WTC11 (cell line): ENCODE measurements at regions not wholly inside any gene's neighbourhood (a gene's known extent, or its start where the extent isn't known, plus 50 kb on each side); places are given as distances from the start of the nearest gene placed in this dataset.

Experiments used
- ATAC-seq: fragments of 200-7000 bp; cut with Tn5 transposase; 2 replicates; pipeline ENCODE4 v1.10.0; 2021; ENCODE audit warnings: mild to moderate bottlenecking, moderate library complexity
- CTCF ChIA-PET: fragments of 300-600 bp; sonication (Branson Sonifier 250); formaldehyde crosslinking; loops from one replicate; lab custom pipeline; 2021; ENCODE audit warnings: antibody characterized with exemption; lab: Charles Lee
- POLR2A ChIA-PET: fragments of 350-600 bp; sonication (Branson Sonifier 250); formaldehyde crosslinking; loops from one replicate; lab custom pipeline; 2021; ENCODE audit warnings: antibody characterized with exemption; lab: Charles Lee
- DNase-seq: peaks from one replicate; pipeline ENCODE4 v3.0.0; 2021; ENCODE audit warnings: low spot score
- H3K27ac Mint-ChIP-seq: 2 replicates; pipeline ENCODE4 v1.8.0; 2021; ENCODE audit warnings: mixed read lengths
- H3K27me3 Mint-ChIP-seq: 2 replicates; pipeline ENCODE4 v1.8.0; 2021; ENCODE audit warnings: low read depth, mild to moderate bottlenecking, moderate library complexity, mixed read lengths
- H3K36me3 Mint-ChIP-seq: 2 replicates; pipeline ENCODE4 v1.8.0; 2021; ENCODE audit warnings: mixed read lengths
- H3K4me1 Mint-ChIP-seq: 2 replicates; pipeline ENCODE4 v1.8.0; 2022; ENCODE audit warnings: mixed read lengths
- H3K4me3 Mint-ChIP-seq: 2 replicates; pipeline ENCODE4 v1.8.0; 2021; ENCODE audit warnings: mild to moderate bottlenecking, moderate library complexity, mixed read lengths
- H3K9me3 Mint-ChIP-seq: 2 replicates; pipeline ENCODE4 v1.8.0; 2021; ENCODE audit warnings: mixed read lengths
- ATF1 ChIP-seq: sonication (generic); formaldehyde crosslinking; IDR thresholded peaks from 2 replicates; pipeline ENCODE4 v1.8.1; 2023; ENCODE audit warnings: mild to moderate bottlenecking, moderate library complexity, missing genetic modification reagents
- ATF3 ChIP-seq: sonication (generic); formaldehyde crosslinking; conservative IDR thresholded peaks from 2 replicates; pipeline ENCODE4 v1.8.1; 2022; ENCODE audit warnings: mild to moderate bottlenecking, missing genetic modification reagents
- CREB1 ChIP-seq: sonication (generic); formaldehyde crosslinking; IDR thresholded peaks from 2 replicates; pipeline ENCODE4 v1.8.0; 2023; ENCODE audit warnings: mild to moderate bottlenecking, missing genetic modification reagents
- CREM ChIP-seq: sonication (generic); formaldehyde crosslinking; IDR thresholded peaks from 2 replicates; pipeline ENCODE4 v1.8.1; 2022; ENCODE audit warnings: mild to moderate bottlenecking, missing genetic modification reagents, moderate library complexity
- ERG ChIP-seq: fragments of 250-450 bp; sonication (Bioruptor Pico); IDR thresholded peaks from 2 replicates; pipeline ENCODE4 v1.8.0; 2021; ENCODE audit warnings: mild to moderate bottlenecking
- ESRRA ChIP-seq: sonication (generic); formaldehyde crosslinking; IDR thresholded peaks from 2 replicates; pipeline ENCODE4 v1.8.1; 2022; ENCODE audit warnings: mild to moderate bottlenecking, missing genetic modification reagents, borderline replicate concordance
- FOXP1 ChIP-seq: sonication (generic); formaldehyde crosslinking; IDR thresholded peaks from 2 replicates; pipeline ENCODE4 v1.8.0; 2022; ENCODE audit warnings: missing genetic modification reagents, mild to moderate bottlenecking, moderate library complexity, borderline replicate concordance
- GTF2I ChIP-seq: fragments of 250-450 bp; sonication (Bioruptor Pico); conservative IDR thresholded peaks from 2 replicates; pipeline ENCODE4 v1.4.0; 2021; ENCODE audit warnings: mild to moderate bottlenecking
- HMGA2 ChIP-seq: fragments of 250-450 bp; sonication (Bioruptor Pico); IDR thresholded peaks from 2 replicates; pipeline ENCODE4 v1.4.0; 2021; ENCODE audit warnings: mild to moderate bottlenecking, moderate library complexity
- NFATC4 ChIP-seq: fragments of 250-450 bp; sonication (Bioruptor Pico); IDR thresholded peaks from 2 replicates; pipeline ENCODE4 v1.9.0; 2021; ENCODE audit warnings: mild to moderate bottlenecking
- NFYB ChIP-seq: sonication (generic); formaldehyde crosslinking; conservative IDR thresholded peaks from 2 replicates; pipeline ENCODE4 v1.8.0; 2022; ENCODE audit warnings: low read depth, missing genetic modification reagents
- NR3C1 ChIP-seq: sonication (generic); formaldehyde crosslinking; conservative IDR thresholded peaks from 2 replicates; pipeline ENCODE4 v1.8.1; 2023; ENCODE audit warnings: low read depth, mild to moderate bottlenecking, missing genetic modification reagents
- SMAD3 ChIP-seq: sonication (generic); formaldehyde crosslinking; IDR thresholded peaks from 2 replicates; pipeline ENCODE4 v1.8.0; 2022; ENCODE audit warnings: missing genetic modification reagents, mild to moderate bottlenecking, borderline replicate concordance
- SOX15 ChIP-seq: fragments of 250-450 bp; sonication (Bioruptor Pico); IDR thresholded peaks from 2 replicates; pipeline ENCODE4 v1.9.0; 2021; ENCODE audit warnings: mild to moderate bottlenecking
- ZNF219 ChIP-seq: sonication (generic); formaldehyde crosslinking; IDR thresholded peaks from 2 replicates; pipeline ENCODE4 v1.8.0; 2023; ENCODE audit warnings: missing genetic modification reagents, mild to moderate bottlenecking, borderline replicate concordance
- ZNF396 ChIP-seq: fragments of 250-450 bp; sonication (Bioruptor Pico); IDR thresholded peaks from 2 replicates; pipeline ENCODE4 v1.8.0; 2021; ENCODE audit warnings: mild to moderate bottlenecking, moderate library complexity, borderline replicate concordance
- ZNF416 ChIP-seq: fragments of 250-450 bp; sonication (Bioruptor Pico); IDR thresholded peaks from 2 replicates; pipeline ENCODE4 v1.9.0; 2021; ENCODE audit warnings: mild to moderate bottlenecking, inconsistent platforms
- ZNF423 ChIP-seq: fragments of 250-450 bp; sonication (Bioruptor Pico); IDR thresholded peaks from 2 replicates; pipeline ENCODE4 v2.1.2; 2022; ENCODE audit warnings: mild to moderate bottlenecking, moderate library complexity
- TF ChIP-seq, protein P1 (sequence below): sonication (generic); formaldehyde crosslinking; IDR thresholded peaks from 2 replicates; pipeline ENCODE4 v1.8.1; 2023; ENCODE audit warnings: mild to moderate bottlenecking, missing genetic modification reagents, borderline replicate concordance
- TF ChIP-seq, protein P2 (sequence below): sonication (generic); formaldehyde crosslinking; IDR thresholded peaks from 2 replicates; pipeline ENCODE4 v1.8.0; 2023; ENCODE audit warnings: missing genetic modification reagents, mild to moderate bottlenecking, borderline replicate concordance

DNA sequence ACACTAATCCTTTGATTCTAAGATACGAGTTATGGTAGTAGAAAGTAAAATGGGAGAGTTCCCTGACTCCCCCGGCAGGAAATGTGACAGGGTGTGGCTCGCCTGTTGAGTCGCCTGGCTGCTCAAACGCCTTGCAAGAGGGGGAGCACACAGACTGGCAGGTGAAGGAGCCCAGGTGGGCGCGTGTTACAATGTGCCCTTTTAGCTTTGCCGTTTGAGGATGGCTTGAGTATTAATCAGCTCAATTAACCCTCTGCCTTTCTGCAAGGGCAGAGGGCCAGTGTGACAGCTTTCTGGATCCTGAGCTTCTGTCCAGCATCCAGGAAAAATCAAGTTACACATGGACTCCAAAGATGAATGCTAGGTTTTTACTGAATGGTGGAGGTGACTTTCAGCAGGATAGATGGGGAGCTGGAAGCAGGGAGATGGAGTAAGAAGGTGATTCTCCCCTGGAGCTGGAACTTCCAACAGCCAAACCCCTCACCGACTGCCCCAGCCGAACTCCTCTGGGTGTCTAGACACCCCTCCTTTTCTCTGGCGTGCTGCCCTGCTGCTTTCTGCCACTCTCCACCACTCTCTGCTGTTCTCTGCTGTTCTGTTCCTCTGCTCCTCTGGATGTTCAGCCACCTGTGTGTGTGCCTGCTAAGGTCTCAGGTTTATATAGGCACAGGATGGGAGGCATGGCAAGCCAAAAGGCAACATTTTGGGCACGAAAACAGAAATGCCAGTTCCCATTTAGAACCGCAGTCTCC lies 548.8 kb upstream of the KCND2 start:
- peaks cover 3% of the 10 kb centered on the region; the same call in 1 of the 2 replicates for H3K4me1 Mint-ChIP-seq
- H3K27ac Mint-ChIP-seq: no peak overlapping the region
- peak; percentile 61 for ATAC-seq
- DNase-seq: no peak
- H3K4me3 Mint-ChIP-seq: no peak overlapping the region
- no peaks in the 10 kb centered on the region for H3K27me3 Mint-ChIP-seq
- ChIA-PET CTCF (no interaction called here), POLR2A (no interaction called here)
- TF ChIP-seq, protein P1, sequence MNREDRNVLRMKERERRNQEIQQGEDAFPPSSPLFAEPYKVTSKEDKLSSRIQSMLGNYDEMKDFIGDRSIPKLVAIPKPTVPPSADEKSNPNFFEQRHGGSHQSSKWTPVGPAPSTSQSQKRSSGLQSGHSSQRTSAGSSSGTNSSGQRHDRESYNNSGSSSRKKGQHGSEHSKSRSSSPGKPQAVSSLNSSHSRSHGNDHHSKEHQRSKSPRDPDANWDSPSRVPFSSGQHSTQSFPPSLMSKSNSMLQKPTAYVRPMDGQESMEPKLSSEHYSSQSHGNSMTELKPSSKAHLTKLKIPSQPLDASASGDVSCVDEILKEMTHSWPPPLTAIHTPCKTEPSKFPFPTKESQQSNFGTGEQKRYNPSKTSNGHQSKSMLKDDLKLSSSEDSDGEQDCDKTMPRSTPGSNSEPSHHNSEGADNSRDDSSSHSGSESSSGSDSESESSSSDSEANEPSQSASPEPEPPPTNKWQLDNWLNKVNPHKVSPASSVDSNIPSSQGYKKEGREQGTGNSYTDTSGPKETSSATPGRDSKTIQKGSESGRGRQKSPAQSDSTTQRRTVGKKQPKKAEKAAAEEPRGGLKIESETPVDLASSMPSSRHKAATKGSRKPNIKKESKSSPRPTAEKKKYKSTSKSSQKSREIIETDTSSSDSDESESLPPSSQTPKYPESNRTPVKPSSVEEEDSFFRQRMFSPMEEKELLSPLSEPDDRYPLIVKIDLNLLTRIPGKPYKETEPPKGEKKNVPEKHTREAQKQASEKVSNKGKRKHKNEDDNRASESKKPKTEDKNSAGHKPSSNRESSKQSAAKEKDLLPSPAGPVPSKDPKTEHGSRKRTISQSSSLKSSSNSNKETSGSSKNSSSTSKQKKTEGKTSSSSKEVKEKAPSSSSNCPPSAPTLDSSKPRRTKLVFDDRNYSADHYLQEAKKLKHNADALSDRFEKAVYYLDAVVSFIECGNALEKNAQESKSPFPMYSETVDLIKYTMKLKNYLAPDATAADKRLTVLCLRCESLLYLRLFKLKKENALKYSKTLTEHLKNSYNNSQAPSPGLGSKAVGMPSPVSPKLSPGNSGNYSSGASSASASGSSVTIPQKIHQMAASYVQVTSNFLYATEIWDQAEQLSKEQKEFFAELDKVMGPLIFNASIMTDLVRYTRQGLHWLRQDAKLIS: no peak
- TF ChIP-seq ATF3 (CRISPR knock-in tag): no peak
- TF ChIP-seq CREB1 (CRISPR knock-in tag): no peak
- no peak for TF ChIP-seq SMAD3 (CRISPR knock-in tag)
- no peak for TF ChIP-seq ZNF423 (CRISPR knock-in tag)
- TF ChIP-seq ESRRA (CRISPR knock-in tag): no peak
- H3K36me3 Mint-ChIP-seq: no peaks in the 10 kb centered on the region
- no peaks in the 10 kb centered on the region for H3K9me3 Mint-ChIP-seq

DNA sequence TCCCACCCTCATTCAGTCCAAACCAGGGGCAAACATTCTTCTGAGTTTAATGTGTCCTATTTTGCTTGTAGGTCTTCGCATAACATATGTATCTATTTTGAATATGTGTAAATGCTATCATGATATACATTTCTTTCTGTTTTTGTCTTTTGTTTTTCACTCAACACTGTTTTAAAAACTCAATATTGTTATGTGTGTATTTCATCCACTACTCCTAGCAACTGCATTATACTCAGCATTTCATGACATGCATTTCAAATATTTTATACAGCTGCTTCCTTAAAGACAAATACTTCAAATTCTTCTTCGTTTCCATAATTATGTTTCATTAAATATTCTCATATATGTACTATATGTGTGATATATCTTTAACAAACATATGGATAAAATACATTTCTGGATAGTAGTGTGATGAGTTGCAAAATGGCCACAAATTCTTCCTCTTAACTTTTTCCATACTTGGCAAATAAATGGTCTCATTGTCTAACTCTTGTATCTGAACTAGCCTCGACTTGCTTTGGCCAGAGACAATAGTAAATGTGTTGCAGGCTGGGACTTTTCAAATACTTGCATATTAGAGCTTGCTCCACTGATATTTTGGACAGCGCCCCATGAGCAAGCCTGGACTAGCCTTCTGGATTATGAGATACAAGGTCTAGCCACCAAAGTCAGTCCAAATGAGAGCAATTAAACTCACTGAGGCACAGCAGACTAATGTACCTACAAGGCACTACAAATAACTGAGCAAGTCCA lies 539.7 kb upstream of the KCND2 start:
- POLR2A ChIA-PET: no interaction called here
- Mint-ChIP-seq H3K9me3 (no peaks in the 10 kb centered on the region), H3K27me3 (no peaks in the 10 kb centered on the region), H3K4me1 (peaks cover 2% of the 10 kb centered on the region), H3K36me3 (no peaks in the 10 kb centered on the region), H3K4me3 (no peak overlapping the region), H3K27ac (no peak overlapping the region)
- ATAC-seq: no peak
- DNase-seq: no peak
- CTCF ChIA-PET: no interaction called here
- TF ChIP-seq ZNF416 (CRISPR knock-in tag) (no peak), GTF2I (CRISPR knock-in tag) (no peak), FOXP1 (CRISPR knock-in tag) (no peak), NR3C1 (CRISPR knock-in tag) (no peak), CREB1 (CRISPR knock-in tag) (no peak), NFATC4 (CRISPR knock-in tag) (no peak), ERG (CRISPR knock-in tag) (no peak), ATF1 (CRISPR knock-in tag) (no peak), NFYB (CRISPR knock-in tag) (no peak), SMAD3 (CRISPR knock-in tag) (no peak), ZNF219 (CRISPR knock-in tag) (no peak), CREM (CRISPR knock-in tag) (no peak), ZNF396 (no peak), ZNF423 (CRISPR knock-in tag) (no peak), SOX15 (no peak), HMGA2 (CRISPR knock-in tag) (no peak)
- TF ChIP-seq, protein P1: no peak
- TF ChIP-seq, protein P2, sequence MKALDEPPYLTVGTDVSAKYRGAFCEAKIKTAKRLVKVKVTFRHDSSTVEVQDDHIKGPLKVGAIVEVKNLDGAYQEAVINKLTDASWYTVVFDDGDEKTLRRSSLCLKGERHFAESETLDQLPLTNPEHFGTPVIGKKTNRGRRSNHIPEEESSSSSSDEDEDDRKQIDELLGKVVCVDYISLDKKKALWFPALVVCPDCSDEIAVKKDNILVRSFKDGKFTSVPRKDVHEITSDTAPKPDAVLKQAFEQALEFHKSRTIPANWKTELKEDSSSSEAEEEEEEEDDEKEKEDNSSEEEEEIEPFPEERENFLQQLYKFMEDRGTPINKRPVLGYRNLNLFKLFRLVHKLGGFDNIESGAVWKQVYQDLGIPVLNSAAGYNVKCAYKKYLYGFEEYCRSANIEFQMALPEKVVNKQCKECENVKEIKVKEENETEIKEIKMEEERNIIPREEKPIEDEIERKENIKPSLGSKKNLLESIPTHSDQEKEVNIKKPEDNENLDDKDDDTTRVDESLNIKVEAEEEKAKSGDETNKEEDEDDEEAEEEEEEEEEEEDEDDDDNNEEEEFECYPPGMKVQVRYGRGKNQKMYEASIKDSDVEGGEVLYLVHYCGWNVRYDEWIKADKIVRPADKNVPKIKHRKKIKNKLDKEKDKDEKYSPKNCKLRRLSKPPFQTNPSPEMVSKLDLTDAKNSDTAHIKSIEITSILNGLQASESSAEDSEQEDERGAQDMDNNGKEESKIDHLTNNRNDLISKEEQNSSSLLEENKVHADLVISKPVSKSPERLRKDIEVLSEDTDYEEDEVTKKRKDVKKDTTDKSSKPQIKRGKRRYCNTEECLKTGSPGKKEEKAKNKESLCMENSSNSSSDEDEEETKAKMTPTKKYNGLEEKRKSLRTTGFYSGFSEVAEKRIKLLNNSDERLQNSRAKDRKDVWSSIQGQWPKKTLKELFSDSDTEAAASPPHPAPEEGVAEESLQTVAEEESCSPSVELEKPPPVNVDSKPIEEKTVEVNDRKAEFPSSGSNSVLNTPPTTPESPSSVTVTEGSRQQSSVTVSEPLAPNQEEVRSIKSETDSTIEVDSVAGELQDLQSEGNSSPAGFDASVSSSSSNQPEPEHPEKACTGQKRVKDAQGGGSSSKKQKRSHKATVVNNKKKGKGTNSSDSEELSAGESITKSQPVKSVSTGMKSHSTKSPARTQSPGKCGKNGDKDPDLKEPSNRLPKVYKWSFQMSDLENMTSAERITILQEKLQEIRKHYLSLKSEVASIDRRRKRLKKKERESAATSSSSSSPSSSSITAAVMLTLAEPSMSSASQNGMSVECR (CRISPR knock-in tag): no peak
